ENCODE measurements at regions not wholly inside any gene's neighbourhood (a gene's known extent, or its start where the extent isn't known, plus 50 kb on each side); places are given as distances from the start of the nearest gene placed in this dataset.

DNA sequence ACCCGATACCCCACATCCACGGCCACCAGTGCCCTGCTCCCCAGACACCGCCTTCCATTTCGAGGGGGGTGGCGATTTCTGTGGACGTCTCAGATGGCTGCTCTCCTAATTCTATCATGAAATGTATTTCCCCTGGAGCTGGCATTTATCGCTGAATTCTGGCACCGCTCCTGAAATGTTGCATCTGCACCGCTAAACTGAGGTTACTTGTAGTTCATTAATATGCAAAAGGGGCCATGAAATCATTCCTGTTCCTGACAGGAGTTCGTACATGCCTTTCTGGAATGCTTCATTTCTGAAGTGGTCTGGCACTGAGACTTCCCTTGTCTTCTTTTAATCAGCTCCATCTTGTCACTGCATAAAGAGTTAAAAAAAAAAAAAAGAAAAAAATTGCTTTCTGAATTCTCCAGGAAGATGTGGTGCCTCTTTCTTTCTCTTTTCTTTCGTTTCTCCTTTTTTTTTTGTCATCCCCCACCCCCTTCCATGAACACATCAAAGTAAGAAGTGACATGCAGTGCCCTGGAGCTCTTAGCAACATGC is 97.7 kb upstream of the SMARCA2 start:
- Histone ChIP-seq H3K4me1 (no peaks in the 10 kb centered on the region), H3K4me2 (ENCODE audit: low read length) (no peak overlapping the region), H3K9me3 (ENCODE audit: control insufficient read depth, low read length) (no peaks in the 10 kb centered on the region), H3K36me3 (ENCODE audit: control insufficient read depth, insufficient read depth, low read length) (no peaks in the 10 kb centered on the region), H3K79me2 (no peaks in the 10 kb centered on the region), H3K4me3 (ENCODE audit: low read depth, low read length) (no peak overlapping the region), H2AFZ (no peak overlapping the region), H3K27me3 (ENCODE audit: control insufficient read depth, insufficient read depth, low read length) (no peaks in the 10 kb centered on the region), H3K9ac (no peak overlapping the region), H3K27ac (no peak overlapping the region)
- TF ChIP-seq, protein P1, sequence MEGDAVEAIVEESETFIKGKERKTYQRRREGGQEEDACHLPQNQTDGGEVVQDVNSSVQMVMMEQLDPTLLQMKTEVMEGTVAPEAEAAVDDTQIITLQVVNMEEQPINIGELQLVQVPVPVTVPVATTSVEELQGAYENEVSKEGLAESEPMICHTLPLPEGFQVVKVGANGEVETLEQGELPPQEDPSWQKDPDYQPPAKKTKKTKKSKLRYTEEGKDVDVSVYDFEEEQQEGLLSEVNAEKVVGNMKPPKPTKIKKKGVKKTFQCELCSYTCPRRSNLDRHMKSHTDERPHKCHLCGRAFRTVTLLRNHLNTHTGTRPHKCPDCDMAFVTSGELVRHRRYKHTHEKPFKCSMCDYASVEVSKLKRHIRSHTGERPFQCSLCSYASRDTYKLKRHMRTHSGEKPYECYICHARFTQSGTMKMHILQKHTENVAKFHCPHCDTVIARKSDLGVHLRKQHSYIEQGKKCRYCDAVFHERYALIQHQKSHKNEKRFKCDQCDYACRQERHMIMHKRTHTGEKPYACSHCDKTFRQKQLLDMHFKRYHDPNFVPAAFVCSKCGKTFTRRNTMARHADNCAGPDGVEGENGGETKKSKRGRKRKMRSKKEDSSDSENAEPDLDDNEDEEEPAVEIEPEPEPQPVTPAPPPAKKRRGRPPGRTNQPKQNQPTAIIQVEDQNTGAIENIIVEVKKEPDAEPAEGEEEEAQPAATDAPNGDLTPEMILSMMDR (IDR thresholded peaks at IDR 0.05): no peak

DNA sequence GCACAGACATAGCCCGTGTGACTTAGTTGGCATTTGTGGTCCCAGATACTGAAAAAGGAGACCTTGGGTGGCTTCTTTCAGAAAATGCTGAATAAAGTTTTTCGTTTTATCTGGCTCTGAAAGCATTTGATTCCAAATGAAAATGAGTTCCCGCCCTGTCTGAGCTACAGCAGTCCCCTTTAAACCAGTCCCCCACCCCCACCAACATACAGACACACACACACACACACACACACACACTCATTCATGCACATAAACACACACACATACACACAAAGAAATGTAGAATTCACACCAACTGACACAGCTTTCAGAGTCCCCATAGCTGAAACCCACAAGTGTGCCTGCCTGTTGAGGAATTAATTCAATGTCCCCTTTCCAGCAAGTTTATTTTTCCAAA is 97.0 kb upstream of the SMARCA2 start:
- H3K9me3 ChIP-seq (ENCODE audit: control insufficient read depth, low read length): no peaks in the 10 kb centered on the region
- H3K79me2 ChIP-seq: no peaks in the 10 kb centered on the region
- no peak overlapping the region for H3K9ac ChIP-seq
- no peaks in the 10 kb centered on the region for H3K36me3 ChIP-seq (ENCODE audit: control insufficient read depth, insufficient read depth, low read length)
- no peak overlapping the region for H3K4me3 ChIP-seq (ENCODE audit: low read depth, low read length)
- no peak overlapping the region for H3K27ac ChIP-seq
- H2AFZ ChIP-seq: no peak overlapping the region
- H3K4me2 ChIP-seq (ENCODE audit: low read length): no peak overlapping the region
- no peaks in the 10 kb centered on the region for H3K27me3 ChIP-seq (ENCODE audit: control insufficient read depth, insufficient read depth, low read length)
- TF ChIP-seq, protein P1 (IDR thresholded peaks at IDR 0.05): no peak
- H3K4me1 ChIP-seq: no peaks in the 10 kb centered on the region

DNA sequence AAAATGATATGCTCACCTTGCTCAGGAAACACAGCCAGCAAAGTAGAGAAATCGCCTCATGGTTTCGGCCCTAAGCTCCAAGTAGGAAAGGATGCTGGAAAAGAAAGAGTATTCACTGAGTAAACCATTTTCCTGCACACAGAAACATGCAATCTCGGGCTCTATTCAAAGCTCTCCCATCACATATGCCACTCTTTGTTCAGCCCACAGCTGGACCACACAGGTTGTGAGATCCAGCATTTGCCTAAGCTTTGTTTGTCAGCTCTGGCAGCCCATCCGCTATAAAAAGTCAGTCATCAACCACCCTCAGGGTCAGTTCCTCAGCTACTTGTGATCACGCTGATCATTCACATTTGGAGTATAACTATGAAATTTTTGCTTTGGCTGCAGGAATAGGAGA is 96.5 kb upstream of the SMARCA2 start:
- H3K9me3 ChIP-seq (ENCODE audit: control insufficient read depth, low read length): no peaks in the 10 kb centered on the region
- no peaks in the 10 kb centered on the region for H3K4me1 ChIP-seq
- no peak overlapping the region for H2AFZ ChIP-seq
- no peak overlapping the region for H3K4me2 ChIP-seq (ENCODE audit: low read length)
- TF ChIP-seq, protein P1 (IDR thresholded peaks at IDR 0.05): no peak
- H3K27me3 ChIP-seq (ENCODE audit: control insufficient read depth, insufficient read depth, low read length): no peaks in the 10 kb centered on the region
- H3K36me3 ChIP-seq (ENCODE audit: control insufficient read depth, insufficient read depth, low read length): no peaks in the 10 kb centered on the region
- no peaks in the 10 kb centered on the region for H3K79me2 ChIP-seq
- no peak overlapping the region for H3K27ac ChIP-seq
- H3K9ac ChIP-seq: no peak overlapping the region
- no peak overlapping the region for H3K4me3 ChIP-seq (ENCODE audit: low read depth, low read length)

DNA sequence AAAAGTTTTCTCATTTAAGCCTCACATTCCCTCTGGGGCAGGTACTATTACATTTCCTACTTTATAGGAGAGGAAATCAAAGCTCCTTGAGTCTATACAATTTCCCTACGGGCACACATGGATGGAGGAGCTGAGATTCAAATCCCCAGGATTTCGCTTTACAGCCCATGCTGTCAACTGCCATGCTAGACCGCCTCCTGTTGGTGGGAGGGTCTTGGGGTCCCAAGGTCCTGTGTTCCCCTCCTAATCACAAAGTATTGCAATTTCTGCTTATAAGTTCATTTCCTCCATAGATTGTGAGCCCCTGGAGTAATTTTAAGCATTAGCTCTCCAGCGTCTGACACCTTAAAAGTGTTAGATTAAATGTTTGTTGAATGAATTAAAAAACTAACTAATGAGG is 95.9 kb upstream of the SMARCA2 start:
- no peaks in the 10 kb centered on the region for H3K36me3 ChIP-seq (ENCODE audit: control insufficient read depth, insufficient read depth, low read length)
- no peak overlapping the region for H3K4me2 ChIP-seq (ENCODE audit: low read length)
- no peaks in the 10 kb centered on the region for H3K9me3 ChIP-seq (ENCODE audit: control insufficient read depth, low read length)
- H3K79me2 ChIP-seq: no peaks in the 10 kb centered on the region
- no peak overlapping the region for H3K4me3 ChIP-seq (ENCODE audit: low read depth, low read length)
- no peak overlapping the region for H3K9ac ChIP-seq
- H3K4me1 ChIP-seq: no peaks in the 10 kb centered on the region
- H2AFZ ChIP-seq: no peak overlapping the region
- H3K27ac ChIP-seq: no peak overlapping the region
- no peaks in the 10 kb centered on the region for H3K27me3 ChIP-seq (ENCODE audit: control insufficient read depth, insufficient read depth, low read length)
- TF ChIP-seq, protein P1 (IDR thresholded peaks at IDR 0.05): no peak

DNA sequence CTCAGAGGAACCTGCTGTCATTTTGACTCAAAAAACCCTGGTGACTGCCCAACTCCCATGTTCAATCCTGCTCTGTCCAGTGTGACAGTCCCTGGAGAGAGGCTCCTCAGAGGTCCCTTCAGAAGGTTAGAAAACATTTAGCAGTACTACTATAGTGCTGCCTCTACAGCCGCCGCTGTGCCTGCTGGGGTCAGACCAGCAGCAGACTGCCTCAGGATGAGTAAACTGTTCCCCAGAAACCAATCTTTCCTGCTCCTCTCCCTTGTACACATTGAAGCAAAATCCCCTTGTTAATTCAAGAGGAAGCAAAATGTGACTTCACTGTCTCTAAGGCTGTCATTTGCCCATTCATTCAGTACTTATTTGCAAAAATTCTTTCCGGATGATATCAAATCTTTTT is 94.8 kb upstream of the SMARCA2 start:
- H3K9ac ChIP-seq: no peak overlapping the region

More for the DNA sequence above, 94.8 kb upstream of the SMARCA2 start:
- no peak overlapping the region for H3K4me2 ChIP-seq (ENCODE audit: low read length)
- no peaks in the 10 kb centered on the region for H3K9me3 ChIP-seq (ENCODE audit: control insufficient read depth, low read length)
- no peaks in the 10 kb centered on the region for H3K79me2 ChIP-seq
- H2AFZ ChIP-seq: no peak overlapping the region
- H3K4me1 ChIP-seq: no peaks in the 10 kb centered on the region
- TF ChIP-seq, protein P1 (IDR thresholded peaks at IDR 0.05): no peak
- H3K36me3 ChIP-seq (ENCODE audit: control insufficient read depth, insufficient read depth, low read length): no peaks in the 10 kb centered on the region
- no peaks in the 10 kb centered on the region for H3K27me3 ChIP-seq (ENCODE audit: control insufficient read depth, insufficient read depth, low read length)
- no peak overlapping the region for H3K27ac ChIP-seq
- H3K4me3 ChIP-seq (ENCODE audit: low read depth, low read length): no peak overlapping the region

All from parathyroid adenoma (tissue), 2 donors.